ENCODE measurements at regions not wholly inside any gene's neighbourhood (a gene's known extent, or its start where the extent isn't known, plus 50 kb on each side); places are given as distances from the start of the nearest gene placed in this dataset.
"Not testable (repeated sequence)": the region's sequence is repeated elsewhere in the genome, so short reads cannot be mapped to it uniquely, and the experiment has no call there.

GRCh38 chr9:15047028-15047551 lies 136.9 kb upstream of the FREM1 start:
- no peak for DNase-seq (ENCODE audit: low read depth in 1 of 2, low spot score in 1 of 2)

GRCh38 chr9:15033316-15033715 lies 123.1 kb upstream of the FREM1 start:
- DNase-seq (ENCODE audit: low read depth in 1 of 2, low spot score in 1 of 2): no peak

GRCh38 chr9:15032860-15033259 lies 122.6 kb upstream of the FREM1 start:
- no peak for DNase-seq (ENCODE audit: low read depth in 1 of 2, low spot score in 1 of 2)

GRCh38 chr9:15021146-15021545 lies 110.9 kb upstream of the FREM1 start:
- DNase-seq (ENCODE audit: low read depth in 1 of 2, low spot score in 1 of 2): no peak

- DNase-seq (ENCODE audit: low read depth in 1 of 2, low spot score in 1 of 2): no peak
These were observed 107.9 kb upstream of the FREM1 start for GRCh38 chr9:15018096-15018637.

GRCh38 chr9:15010581-15010980 lies 100.4 kb upstream of the FREM1 start:
- DNase-seq (ENCODE audit: low read depth in 1 of 2, low spot score in 1 of 2): no peak

GRCh38 chr9:15007698-15008097 lies 97.5 kb upstream of the FREM1 start:
- DNase-seq (ENCODE audit: low read depth in 1 of 2, low spot score in 1 of 2): no peak

GRCh38 chr9:14994738-14995137 lies 84.5 kb upstream of the FREM1 start:
- no peak for DNase-seq (ENCODE audit: low read depth in 1 of 2, low spot score in 1 of 2)

GRCh38 chr9:14993901-14994554 lies 83.8 kb upstream of the FREM1 start:
- DNase-seq (ENCODE audit: low read depth in 1 of 2, low spot score in 1 of 2): no peak

GRCh38 chr9:14993061-14993800 lies 83.0 kb upstream of the FREM1 start:
- DNase-seq (ENCODE audit: low read depth in 1 of 2, low spot score in 1 of 2): peak in 1 of 2 donors; percentile 41

GRCh38 chr9:14992516-14992915 lies 82.3 kb upstream of the FREM1 start:
- no peak for DNase-seq (ENCODE audit: low read depth in 1 of 2, low spot score in 1 of 2)

- no peak for DNase-seq (ENCODE audit: low read depth in 1 of 2, low spot score in 1 of 2)
These were observed 81.9 kb upstream of the FREM1 start for GRCh38 chr9:14992081-14992480.

- DNase-seq (ENCODE audit: low read depth in 1 of 2, low spot score in 1 of 2): not testable (repeated sequence)
These were observed 80.4 kb upstream of the FREM1 start for GRCh38 chr9:14990647-14991046.

GRCh38 chr9:14989811-14990210 lies 79.6 kb upstream of the FREM1 start:
- no peak for DNase-seq (ENCODE audit: low read depth in 1 of 2, low spot score in 1 of 2)

- not testable (repeated sequence) for DNase-seq (ENCODE audit: low read depth in 1 of 2, low spot score in 1 of 2)
These were observed 79.1 kb upstream of the FREM1 start for GRCh38 chr9:14989336-14989735.

- DNase-seq (ENCODE audit: low read depth in 1 of 2, low spot score in 1 of 2): no peak
These were observed 77.6 kb upstream of the FREM1 start for GRCh38 chr9:14987858-14988257.

GRCh38 chr9:14985419-14985818 lies 75.2 kb upstream of the FREM1 start:
- DNase-seq (ENCODE audit: low read depth in 1 of 2, low spot score in 1 of 2): no peak

GRCh38 chr9:14983599-14983998 lies 73.4 kb upstream of the FREM1 start:
- DNase-seq (ENCODE audit: low read depth in 1 of 2, low spot score in 1 of 2): no peak

GRCh38 chr9:14981291-14981950 lies 71.2 kb upstream of the FREM1 start:
- no peak for DNase-seq (ENCODE audit: low read depth in 1 of 2, low spot score in 1 of 2)

GRCh38 chr9:14978022-14979000 lies 68.1 kb upstream of the FREM1 start:
- DNase-seq (ENCODE audit: low read depth in 1 of 2, low spot score in 1 of 2): no peak

All from stimulated activated CD4-positive, alpha-beta T cell treated with anti-CD3 and anti-CD28 coated beads, Interleukin-15, amount 100 ng/mL, for 1 hour (primary cell).